ENCODE measurements at regions not wholly inside any gene's neighbourhood (a gene's known extent, or its start where the extent isn't known, plus 50 kb on each side); places are given as distances from the start of the nearest gene placed in this dataset.

DNA sequence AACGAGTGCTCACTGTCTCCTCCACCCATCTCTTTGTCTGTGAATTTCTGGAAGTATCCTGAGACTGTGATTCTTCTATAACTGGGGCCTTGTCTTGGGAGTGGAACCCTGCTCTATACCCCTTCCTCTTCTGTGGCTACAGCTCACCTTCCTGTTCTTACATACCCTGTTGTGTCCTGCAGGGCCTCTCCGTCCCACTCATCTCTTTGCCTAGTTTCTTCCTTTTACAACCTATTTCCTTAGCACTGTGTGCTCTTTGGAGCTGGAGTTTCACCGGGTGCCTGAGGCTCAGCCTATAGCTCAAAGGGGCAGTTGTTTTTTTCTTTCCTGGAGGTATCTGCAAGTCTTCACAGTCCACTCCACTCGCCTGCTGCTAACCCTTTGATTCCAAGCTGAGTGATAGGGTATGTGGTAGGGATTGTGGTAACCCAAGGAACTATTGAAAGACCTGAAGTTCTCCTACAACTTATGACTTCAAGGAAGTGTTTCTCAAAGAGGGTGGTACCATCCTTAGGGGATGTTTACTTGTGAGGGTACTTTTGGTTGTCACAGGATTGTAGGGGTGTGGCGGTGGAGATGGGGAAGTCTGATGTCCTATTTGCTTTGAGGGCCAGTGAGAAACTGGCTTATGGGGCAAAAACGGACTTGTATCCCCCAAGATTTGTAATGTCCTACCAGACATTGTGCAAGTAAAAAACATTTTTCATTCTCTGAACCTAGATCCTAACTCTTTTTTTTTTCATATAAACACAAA lies 66.6 kb upstream of the ARL8B start:
- TF ChIP-seq CTCF (IDR thresholded peaks at IDR 0.05 in 2 of 3, conservative IDR thresholded peaks at IDR 0.05 in 1 of 3; ENCODE audit: borderline replicate concordance in 1 of 3, insufficient read depth in 1 of 3, low read depth in 2 of 3, low read length in 2 of 3), result no peak
- TF ChIP-seq EZH2 (IDR thresholded peaks at IDR 0.05), result no peak
- TF ChIP-seq YY1 (IDR thresholded peaks at IDR 0.05; ENCODE audit: extremely low read depth, insufficient replicate concordance, low read depth, low read length), result no peak
- TF ChIP-seq MAX (IDR thresholded peaks at IDR 0.05), result no peak
- no peak for TF ChIP-seq RAD21 (IDR thresholded peaks at IDR 0.05; ENCODE audit: low read depth)
- TF ChIP-seq POLR2AphosphoS5 (IDR thresholded peaks at IDR 0.05; ENCODE audit: low read depth, low read length), result no peak
- no peak for TF ChIP-seq POLR2A (IDR thresholded peaks at IDR 0.05; ENCODE audit: borderline replicate concordance, extremely low read depth, insufficient read depth, insufficient read length)
- no peak for TF ChIP-seq EZH2phosphoT487 (IDR thresholded peaks at IDR 0.05; ENCODE audit: borderline replicate concordance)
- TF ChIP-seq ZBTB33 (IDR thresholded peaks at IDR 0.05; ENCODE audit: extremely low read depth, insufficient replicate concordance, low read length), result no peak
- no peak for TF ChIP-seq ZNF274 (IDR thresholded peaks at IDR 0.05; ENCODE audit: low read depth, low read length)
- no peak for TF ChIP-seq ELF1 (IDR thresholded peaks at IDR 0.05; ENCODE audit: borderline replicate concordance, low read depth)
- no peak for TF ChIP-seq ZFX (IDR thresholded peaks at IDR 0.05)
- no peak for TF ChIP-seq CEBPB (IDR thresholded peaks at IDR 0.05; ENCODE audit: low read depth)

Data from HCT116 (cell line).